ENCODE measurements at regions not wholly inside any gene's neighbourhood (a gene's known extent, or its start where the extent isn't known, plus 50 kb on each side); places are given as distances from the start of the nearest gene placed in this dataset.
"Not testable (repeated sequence)": the region's sequence is repeated elsewhere in the genome, so short reads cannot be mapped to it uniquely, and the experiment has no call there.

GRCh38 chr21:14903172-14903865 lies 161.5 kb downstream of the NRIP1 start:
- DNase-seq (ENCODE audit: low read depth in 2 of 2), result peak in 1 of 2 donors; percentile 8

DNA sequence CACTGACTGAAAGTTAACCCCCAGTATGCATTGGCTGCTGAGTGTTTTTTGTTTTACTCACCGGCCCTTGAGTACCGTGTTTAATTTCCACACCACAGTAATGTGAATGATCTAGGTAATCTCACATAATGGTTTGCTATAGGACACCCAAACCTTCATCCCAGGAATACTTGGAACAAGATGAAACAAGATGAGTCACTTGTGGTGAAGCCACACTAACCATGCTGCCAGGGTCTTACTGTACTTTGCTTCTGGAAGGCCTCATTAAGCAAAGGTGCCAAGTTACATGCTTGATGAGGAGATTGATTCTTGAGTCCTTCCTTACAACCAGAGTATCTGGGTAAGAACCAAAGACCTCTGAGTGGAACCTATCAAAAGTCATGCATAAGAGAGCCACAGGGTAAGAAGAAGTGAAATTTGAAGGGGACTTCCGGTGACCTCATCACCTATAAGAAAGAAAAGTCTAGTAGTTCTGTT lies 163.3 kb downstream of the NRIP1 start:
- no peak for DNase-seq (ENCODE audit: low read depth in 2 of 2)

- DNase-seq (ENCODE audit: low read depth in 2 of 2), result no peak
Observed at GRCh38 chr21:14900611-14901010, 164.2 kb downstream of the NRIP1 start.

DNA sequence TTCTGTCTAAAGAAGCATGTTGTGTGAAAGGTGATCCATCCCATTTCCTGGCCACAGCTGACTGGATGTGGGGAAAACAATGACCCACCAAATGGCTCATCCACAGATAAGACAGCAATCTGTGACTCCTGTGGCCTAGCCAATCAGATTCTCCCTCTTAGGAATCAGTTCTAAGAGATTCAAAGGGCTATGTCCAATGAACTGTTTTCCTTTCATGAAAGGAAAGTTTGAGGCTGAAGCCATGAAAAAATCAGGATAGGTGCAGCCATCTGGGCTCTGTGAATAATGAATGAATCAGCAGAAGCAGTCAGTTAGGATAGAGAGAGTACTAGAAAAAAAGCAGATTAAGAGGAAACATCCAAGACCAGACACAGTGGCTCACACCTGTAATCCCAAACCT lies 164.7 kb downstream of the NRIP1 start:
- DNase-seq (ENCODE audit: low read depth in 2 of 2), result no peak

- no peak for DNase-seq (ENCODE audit: low read depth in 2 of 2)
Observed at GRCh38 chr21:14895792-14896191, 169.0 kb downstream of the NRIP1 start.

- no peak for DNase-seq (ENCODE audit: low read depth in 2 of 2)
Observed at GRCh38 chr21:14890141-14890540, 174.7 kb downstream of the NRIP1 start.

- DNase-seq (ENCODE audit: low read depth in 2 of 2), result peak; percentile 17 to 34
Observed at GRCh38 chr21:14889080-14889810, 175.6 kb downstream of the NRIP1 start.

GRCh38 chr21:14888202-14888601 lies 176.6 kb downstream of the NRIP1 start:
- DNase-seq (ENCODE audit: low read depth in 2 of 2), result no peak

DNA sequence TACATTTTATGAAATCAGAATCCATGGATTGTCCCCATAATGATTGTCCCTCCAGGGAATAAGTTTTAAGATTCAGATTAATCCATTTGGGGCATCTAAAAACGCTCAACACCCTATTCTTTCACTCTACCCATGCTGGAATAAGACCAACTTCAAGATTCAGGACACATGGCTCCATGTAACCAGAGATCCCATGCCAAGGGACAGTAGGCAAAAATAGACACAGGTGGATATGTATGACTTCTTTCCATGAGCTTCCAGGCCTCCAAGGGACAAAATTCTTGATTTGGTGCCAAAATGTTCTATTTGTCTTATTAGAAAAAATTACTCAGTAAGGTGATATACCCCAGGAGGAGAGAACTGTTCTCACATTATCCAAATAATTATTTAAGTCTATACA lies 178.8 kb downstream of the NRIP1 start:
- no peak for DNase-seq (ENCODE audit: low read depth in 2 of 2)

DNA sequence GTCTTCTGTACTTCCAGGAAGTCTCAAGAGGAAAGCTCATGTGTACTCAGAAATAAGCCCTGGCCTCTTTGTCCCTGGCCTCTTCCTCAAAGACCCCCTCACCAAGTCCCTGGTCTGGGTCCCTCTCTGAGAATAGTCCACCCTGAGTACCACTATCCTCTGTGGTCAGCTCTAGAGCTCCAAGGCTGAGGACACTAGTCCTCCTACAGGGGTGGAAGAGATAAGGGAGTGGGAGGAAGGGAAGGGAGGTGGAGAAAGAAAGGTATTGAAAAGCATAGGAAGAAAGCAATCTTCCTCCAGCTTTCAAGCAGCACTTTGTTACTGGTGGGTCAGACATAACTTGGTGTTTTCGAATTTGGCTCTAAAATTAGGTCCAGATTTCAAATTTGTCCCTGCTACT lies 181.4 kb downstream of the NRIP1 start:
- no peak for DNase-seq (ENCODE audit: low read depth in 2 of 2)

DNA sequence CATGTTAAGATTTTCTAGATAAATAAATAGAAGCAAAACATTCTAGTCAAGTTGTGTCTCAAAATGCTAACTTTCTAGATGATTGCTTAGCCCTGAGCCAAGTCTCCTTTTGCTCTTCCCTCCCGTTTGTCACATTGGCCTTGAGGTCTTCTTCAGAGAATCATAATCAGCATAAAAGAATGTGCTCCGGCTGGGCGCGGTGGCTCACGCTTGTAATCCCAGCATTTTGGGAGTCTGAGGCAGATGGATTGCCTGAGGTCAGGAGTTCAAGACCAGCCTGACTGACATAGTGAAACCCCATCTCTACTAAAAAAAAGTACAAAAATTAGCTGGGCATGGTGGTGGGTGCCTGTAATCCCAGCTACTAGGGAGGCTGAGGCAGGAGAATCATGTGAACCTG lies 182.3 kb downstream of the NRIP1 start:
- DNase-seq (ENCODE audit: low read depth in 2 of 2), result not testable (repeated sequence)

DNA sequence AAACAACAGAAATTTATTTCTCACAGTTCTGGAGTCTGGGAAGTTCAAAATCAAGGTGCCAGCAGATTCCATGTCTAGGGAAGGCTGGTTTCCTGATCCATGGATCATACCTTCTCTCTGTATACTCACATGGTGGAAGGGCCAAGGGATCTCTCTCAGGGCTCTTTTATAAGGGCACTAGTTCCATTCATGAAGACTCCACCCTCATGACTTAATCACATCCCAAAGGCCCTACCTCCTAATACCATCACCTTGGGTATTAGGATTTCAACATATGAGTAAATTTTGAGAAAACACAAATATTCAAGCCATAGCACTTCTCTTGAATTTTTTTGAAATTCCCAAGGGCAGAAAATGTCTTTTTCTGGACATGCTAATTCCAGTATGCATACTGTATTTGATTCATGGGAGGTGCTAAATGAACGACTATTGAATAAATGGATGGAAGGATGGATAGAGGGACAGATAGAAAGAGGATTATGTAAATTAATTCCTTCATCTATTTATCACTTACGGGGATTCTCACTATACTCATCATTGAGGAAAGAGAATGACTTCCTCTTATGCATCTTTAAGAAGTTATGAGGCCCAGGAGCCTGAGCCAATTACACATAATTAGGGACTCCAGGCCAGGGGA lies 182.8 kb downstream of the NRIP1 start:
- no peak for DNase-seq (ENCODE audit: low read depth in 2 of 2)

GRCh38 chr21:14880922-14881321 lies 183.9 kb downstream of the NRIP1 start:
- DNase-seq (ENCODE audit: low read depth in 2 of 2), result peak in 1 of 2 donors; percentile 29

GRCh38 chr21:14879458-14879857 lies 185.3 kb downstream of the NRIP1 start:
- peak; percentile 55 to 89 for DNase-seq (ENCODE audit: low read depth in 2 of 2)

- no peak for DNase-seq (ENCODE audit: low read depth in 2 of 2)
Observed at GRCh38 chr21:14878971-14879370, 185.8 kb downstream of the NRIP1 start.

DNA sequence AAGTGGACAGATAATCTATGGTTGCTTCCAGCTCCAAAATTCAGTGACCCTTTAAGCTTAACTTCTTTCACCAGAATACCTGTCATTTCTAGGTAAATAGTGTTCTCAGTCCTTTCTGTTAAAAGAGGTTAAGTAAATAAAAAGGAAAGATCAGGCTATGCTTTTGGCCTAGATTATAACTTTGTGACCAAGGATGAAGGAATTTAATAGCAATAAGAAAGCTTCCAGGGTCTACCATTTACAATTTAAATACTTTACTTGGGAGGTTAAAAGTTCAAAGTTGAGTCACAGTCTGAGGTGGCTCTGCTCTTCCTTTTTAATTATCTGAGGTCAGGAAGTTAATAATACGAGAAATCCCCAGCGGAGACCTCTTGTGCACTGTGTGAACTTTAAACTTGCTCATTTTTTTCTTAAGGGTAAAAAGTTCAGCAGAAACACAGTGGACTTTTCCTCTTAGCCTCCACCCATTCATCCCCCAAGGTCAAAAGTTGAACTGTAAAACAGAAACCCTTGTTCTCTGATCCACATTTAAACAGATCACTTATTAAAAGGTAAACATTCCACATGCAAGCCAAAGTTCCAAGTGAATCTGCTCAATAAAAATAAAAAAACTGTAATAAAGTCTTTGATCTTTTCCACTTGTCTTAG lies 187.1 kb downstream of the NRIP1 start:
- peak in 1 of 2 donors; percentile 72 for DNase-seq (ENCODE audit: low read depth in 2 of 2)

- DNase-seq (ENCODE audit: low read depth in 2 of 2), result no peak
Observed at GRCh38 chr21:14876524-14876840, 188.3 kb downstream of the NRIP1 start.

- DNase-seq (ENCODE audit: low read depth in 2 of 2), result peak in 1 of 2 donors; percentile 77
Observed at GRCh38 chr21:14875704-14876523, 188.9 kb downstream of the NRIP1 start.

DNA sequence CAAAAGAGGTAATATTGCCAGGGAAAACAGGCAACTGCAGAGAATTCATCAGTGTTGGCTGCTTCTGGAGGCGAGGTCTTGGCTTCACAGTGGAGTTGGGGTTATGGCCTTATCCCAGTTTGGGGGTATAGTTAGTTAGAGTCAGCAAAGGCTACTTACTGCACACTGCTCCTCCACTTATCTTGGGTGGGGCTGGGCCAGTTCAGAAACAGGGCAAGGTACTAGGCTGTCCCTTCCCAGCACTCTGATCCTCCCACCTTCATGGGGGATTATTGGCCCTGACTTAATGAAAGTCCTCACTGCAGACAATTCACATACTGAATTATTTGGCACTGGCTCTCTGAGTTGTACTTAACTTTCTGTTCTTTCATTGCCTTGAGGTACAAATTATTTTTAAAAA lies 189.6 kb downstream of the NRIP1 start:
- no peak for DNase-seq (ENCODE audit: low read depth in 2 of 2)

DNA sequence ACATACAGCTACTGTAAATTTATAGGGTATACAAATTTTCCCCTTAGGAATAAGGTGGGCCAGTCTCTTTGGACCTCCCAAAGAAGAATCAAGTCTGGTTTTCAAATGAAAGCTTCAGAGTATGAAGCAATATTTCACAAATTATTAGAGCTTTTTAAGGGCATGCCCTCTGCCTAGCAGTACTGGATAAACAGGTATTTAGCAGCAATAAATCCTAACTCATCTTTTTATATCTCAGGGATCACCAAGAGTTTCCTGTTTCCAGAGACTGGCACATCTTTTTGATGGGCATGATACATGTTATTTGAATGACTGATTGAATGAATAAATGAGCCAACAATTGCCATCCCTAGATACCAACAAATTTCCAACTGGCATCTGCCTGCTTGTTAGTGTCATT lies 190.4 kb downstream of the NRIP1 start:
- no peak for DNase-seq (ENCODE audit: low read depth in 2 of 2)

- no peak for DNase-seq (ENCODE audit: low read depth in 2 of 2)
Observed at GRCh38 chr21:14871861-14872260, 192.9 kb downstream of the NRIP1 start.

DNA sequence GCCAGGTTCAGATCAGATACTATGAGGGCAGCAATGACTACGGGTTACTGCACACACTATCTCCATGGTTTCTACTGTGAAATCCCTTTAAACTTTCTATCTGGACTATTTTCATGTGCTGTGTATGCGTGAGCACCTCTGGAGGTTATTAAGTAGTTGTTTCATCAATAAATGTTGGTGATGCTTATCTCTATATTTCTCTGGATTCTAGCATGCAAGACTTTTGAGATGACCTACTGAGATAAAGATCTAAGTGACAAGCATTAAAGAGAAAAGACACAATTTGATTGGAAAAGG lies 194.0 kb downstream of the NRIP1 start:
- DNase-seq (ENCODE audit: low read depth in 2 of 2), result no peak
